ENCODE measurements at regions not wholly inside any gene's neighbourhood (a gene's known extent, or its start where the extent isn't known, plus 50 kb on each side); places are given as distances from the start of the nearest gene placed in this dataset.

- Mint-ChIP-seq H3K36me3 (ENCODE audit: low read depth) (no peaks in the 10 kb centered on the region), H3K4me3 (no peak overlapping the region), H3K27ac (no peak overlapping the region), H3K27me3 (ENCODE audit: low read depth) (no peaks in the 10 kb centered on the region), H3K4me1 (ENCODE audit: low read depth) (no peaks in the 10 kb centered on the region), H3K9me3 (ENCODE audit: insufficient read depth) (no peaks in the 10 kb centered on the region)
- CTCF ChIA-PET, result no interaction called here
- DNase-seq, result no peak
- ATAC-seq, result no peak
- POLR2A ChIA-PET, result no interaction called here
Measured at GRCh38 chr12:63220921-63221320, 69.9 kb upstream of the AVPR1A start.

GRCh38 chr12:63212316-63212715, 61.3 kb upstream of the AVPR1A start:
- CTCF ChIA-PET, result interaction anchor here (0.6 kb wide), 1 partner anchor 268 kb away, joined by 3 read pairs; no protein-coding TSS in a partner anchor
- ATAC-seq, result no peak
- no peak for DNase-seq
- Mint-ChIP-seq H3K36me3 (ENCODE audit: low read depth) (no peaks in the 10 kb centered on the region), H3K27me3 (ENCODE audit: low read depth) (no peaks in the 10 kb centered on the region), H3K4me1 (ENCODE audit: low read depth) (no peaks in the 10 kb centered on the region), H3K9me3 (ENCODE audit: insufficient read depth) (no peaks in the 10 kb centered on the region), H3K27ac (no peak overlapping the region), H3K4me3 (no peak overlapping the region)
- POLR2A ChIA-PET, result no interaction called here

GRCh38 chr12:63208956-63209355, 58.0 kb upstream of the AVPR1A start:
- ChIA-PET CTCF (no interaction called here), POLR2A (no interaction called here)
- Mint-ChIP-seq H3K9me3 (ENCODE audit: insufficient read depth) (no peaks in the 10 kb centered on the region), H3K4me3 (no peak overlapping the region), H3K27me3 (ENCODE audit: low read depth) (no peaks in the 10 kb centered on the region), H3K27ac (no peak overlapping the region), H3K36me3 (ENCODE audit: low read depth) (no peaks in the 10 kb centered on the region), H3K4me1 (ENCODE audit: low read depth) (no peaks in the 10 kb centered on the region)
- ATAC-seq (no peak), DNase-seq (no peak)

- Mint-ChIP-seq H3K36me3 (ENCODE audit: low read depth) (no peaks in the 10 kb centered on the region), H3K9me3 (ENCODE audit: insufficient read depth) (no peaks in the 10 kb centered on the region), H3K27me3 (ENCODE audit: low read depth) (no peaks in the 10 kb centered on the region), H3K4me1 (ENCODE audit: low read depth) (no peaks in the 10 kb centered on the region), H3K4me3 (no peak overlapping the region), H3K27ac (no peak overlapping the region)
- POLR2A ChIA-PET, result no interaction called here
- DNase-seq (no peak), ATAC-seq (no peak)
- CTCF ChIA-PET, result no interaction called here
Measured at GRCh38 chr12:63206909-63207308, 55.9 kb upstream of the AVPR1A start.

- no peak overlapping the region for H3K27ac Mint-ChIP-seq
- ChIA-PET CTCF (no interaction called here), POLR2A (no interaction called here)
- H3K4me3 Mint-ChIP-seq, result no peak overlapping the region
- H3K9me3 Mint-ChIP-seq (ENCODE audit: insufficient read depth), result no peaks in the 10 kb centered on the region
- ATAC-seq (no peak), DNase-seq (no peak)
- H3K36me3 Mint-ChIP-seq (ENCODE audit: low read depth), result no peaks in the 10 kb centered on the region
- no peaks in the 10 kb centered on the region for H3K27me3 Mint-ChIP-seq (ENCODE audit: low read depth)
- H3K4me1 Mint-ChIP-seq (ENCODE audit: low read depth), result no peaks in the 10 kb centered on the region
Measured at GRCh38 chr12:63206494-63206893, 55.5 kb upstream of the AVPR1A start.
